ENCODE measurements at regions not wholly inside any gene's neighbourhood (a gene's known extent, or its start where the extent isn't known, plus 50 kb on each side); places are given as distances from the start of the nearest gene placed in this dataset.
"Not testable (repeated sequence)": the region's sequence is repeated elsewhere in the genome, so short reads cannot be mapped to it uniquely, and the experiment has no call there.

DNA sequence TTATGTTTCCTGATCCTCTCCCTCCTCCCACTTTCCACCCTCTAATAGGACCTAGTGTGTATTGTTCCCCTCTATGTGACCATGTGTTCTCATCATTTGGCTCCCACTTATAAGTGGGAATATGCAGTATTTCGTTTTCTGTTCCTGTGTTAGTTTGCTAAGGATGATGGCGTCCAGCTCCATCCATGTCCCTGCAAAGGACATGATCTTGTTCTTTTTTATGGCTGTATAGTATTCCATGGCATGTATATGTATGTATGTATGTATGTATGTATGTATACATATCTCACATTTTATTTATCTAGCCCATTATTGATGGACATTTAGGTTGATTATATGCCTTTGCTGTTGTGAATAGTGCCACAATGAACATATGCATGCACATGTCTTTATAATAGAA is 188.7 kb downstream of the RFPL4B start:
- Histone ChIP-seq H3K9me3 (no peaks in the 10 kb centered on the region), H3K27me3 (no peaks in the 10 kb centered on the region), H3K27ac (no peak overlapping the region), H3K36me3 (no peaks in the 10 kb centered on the region), H3K4me3 (no peak overlapping the region), H3K4me1 (no peaks in the 10 kb centered on the region)
- no peak for DNase-seq
- TF ChIP-seq, protein P1, sequence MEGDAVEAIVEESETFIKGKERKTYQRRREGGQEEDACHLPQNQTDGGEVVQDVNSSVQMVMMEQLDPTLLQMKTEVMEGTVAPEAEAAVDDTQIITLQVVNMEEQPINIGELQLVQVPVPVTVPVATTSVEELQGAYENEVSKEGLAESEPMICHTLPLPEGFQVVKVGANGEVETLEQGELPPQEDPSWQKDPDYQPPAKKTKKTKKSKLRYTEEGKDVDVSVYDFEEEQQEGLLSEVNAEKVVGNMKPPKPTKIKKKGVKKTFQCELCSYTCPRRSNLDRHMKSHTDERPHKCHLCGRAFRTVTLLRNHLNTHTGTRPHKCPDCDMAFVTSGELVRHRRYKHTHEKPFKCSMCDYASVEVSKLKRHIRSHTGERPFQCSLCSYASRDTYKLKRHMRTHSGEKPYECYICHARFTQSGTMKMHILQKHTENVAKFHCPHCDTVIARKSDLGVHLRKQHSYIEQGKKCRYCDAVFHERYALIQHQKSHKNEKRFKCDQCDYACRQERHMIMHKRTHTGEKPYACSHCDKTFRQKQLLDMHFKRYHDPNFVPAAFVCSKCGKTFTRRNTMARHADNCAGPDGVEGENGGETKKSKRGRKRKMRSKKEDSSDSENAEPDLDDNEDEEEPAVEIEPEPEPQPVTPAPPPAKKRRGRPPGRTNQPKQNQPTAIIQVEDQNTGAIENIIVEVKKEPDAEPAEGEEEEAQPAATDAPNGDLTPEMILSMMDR (IDR thresholded peaks at IDR 0.05) = no peak
- intact Hi-C loops (cut with DNase I; ENCODE audit: low total_unique reads) = no loop called here

- H3K27ac ChIP-seq = no peak overlapping the region
- no peaks in the 10 kb centered on the region for H3K27me3 ChIP-seq
- no peak for DNase-seq
- H3K4me1 ChIP-seq = no peaks in the 10 kb centered on the region
- H3K4me3 ChIP-seq = no peak overlapping the region
- H3K9me3 ChIP-seq = peaks cover 0 to 7% (median 3%) of the 10 kb centered on the region in 3 donors
- no peaks in the 10 kb centered on the region for H3K36me3 ChIP-seq
- TF ChIP-seq, protein P1 (IDR thresholded peaks at IDR 0.05) = no peak
- intact Hi-C loops (cut with DNase I; ENCODE audit: low total_unique reads) = no loop called here
Observed at GRCh38 chr6:112539355-112539754, 192.2 kb downstream of the RFPL4B start.

GRCh38 chr6:112541847-112542246 is 194.7 kb downstream of the RFPL4B start:
- H3K36me3 ChIP-seq; H3K4me1 ChIP-seq; H3K27me3 ChIP-seq; H3K4me3 ChIP-seq; DNase-seq; intact Hi-C loops (cut with DNase I; ENCODE audit: low total_unique reads); H3K27ac ChIP-seq; H3K9me3 ChIP-seq: not testable (repeated sequence)

DNA sequence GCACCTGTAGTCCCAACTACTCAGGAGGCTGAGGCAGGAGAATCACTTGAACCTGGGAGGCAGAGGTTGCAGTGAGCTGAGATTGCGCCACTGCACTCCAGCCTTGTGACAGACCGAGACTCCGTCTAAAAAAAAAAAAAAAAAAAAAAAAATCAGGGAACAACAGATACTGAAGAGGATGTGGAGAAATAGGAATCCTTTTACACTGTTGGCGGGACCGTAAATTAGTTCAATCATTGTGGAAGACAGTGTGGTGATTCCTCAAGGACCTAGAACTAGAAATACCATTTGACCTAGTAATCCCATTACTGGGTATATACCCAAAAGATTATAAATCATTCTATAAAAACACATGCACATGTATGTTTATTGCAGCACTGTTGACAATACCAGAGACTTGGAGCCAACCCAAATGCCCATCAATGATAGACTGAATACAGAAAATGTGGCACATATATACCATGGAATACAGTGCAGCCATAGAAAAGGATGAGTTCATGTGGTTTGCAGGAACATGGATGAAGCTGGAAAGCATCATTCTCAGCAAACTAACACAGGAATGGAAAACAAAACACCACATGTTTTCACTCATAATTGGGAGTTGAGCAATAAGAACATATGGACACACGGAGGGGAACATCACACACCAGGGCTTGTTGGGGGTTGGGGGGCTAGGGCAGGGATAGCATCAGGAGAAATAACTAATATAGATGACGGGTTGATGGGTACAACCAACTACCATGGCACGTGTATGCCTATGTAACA is 200.4 kb downstream of the RFPL4B start:
- H3K27me3 ChIP-seq; H3K9me3 ChIP-seq; H3K4me3 ChIP-seq; intact Hi-C loops (cut with DNase I; ENCODE audit: low total_unique reads); DNase-seq; H3K4me1 ChIP-seq; H3K27ac ChIP-seq; H3K36me3 ChIP-seq: not testable (repeated sequence)

GRCh38 chr6:112549749-112550148 is 202.6 kb downstream of the RFPL4B start:
- H3K36me3 ChIP-seq = no peaks in the 10 kb centered on the region
- no peak overlapping the region for H3K27ac ChIP-seq
- intact Hi-C loops (cut with DNase I; ENCODE audit: low total_unique reads) = no loop called here
- H3K4me3 ChIP-seq = no peak overlapping the region
- no peak for DNase-seq
- no peaks in the 10 kb centered on the region for H3K27me3 ChIP-seq
- H3K9me3 ChIP-seq = no peaks in the 10 kb centered on the region
- TF ChIP-seq, protein P1 (IDR thresholded peaks at IDR 0.05) = no peak
- no peaks in the 10 kb centered on the region for H3K4me1 ChIP-seq

DNA sequence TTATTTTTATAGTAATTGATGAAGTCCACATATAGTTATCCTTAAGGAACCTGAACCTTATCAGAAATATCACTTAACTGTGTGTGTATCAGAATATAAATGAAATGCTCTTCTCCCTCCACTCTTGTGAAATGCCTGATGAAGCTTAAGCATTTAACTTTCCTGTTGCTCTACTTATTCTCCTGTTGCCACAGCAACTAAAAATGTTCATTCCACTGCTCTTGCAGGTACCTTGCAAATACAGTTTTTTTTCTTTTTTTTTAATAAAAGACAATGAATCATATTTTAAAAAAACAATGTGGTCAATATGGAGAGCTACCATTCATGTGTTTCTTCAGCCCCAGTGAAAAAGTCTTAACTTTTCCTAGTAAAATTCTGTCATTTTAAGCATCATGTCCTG is 210.3 kb downstream of the RFPL4B start:
- intact Hi-C loops (cut with DNase I; ENCODE audit: low total_unique reads) = no loop called here
- no peaks in the 10 kb centered on the region for H3K27me3 ChIP-seq

More for the DNA sequence above, 210.3 kb downstream of the RFPL4B start:
- Histone ChIP-seq H3K36me3 (no peaks in the 10 kb centered on the region), H3K9me3 (no peaks in the 10 kb centered on the region), H3K4me1 (peaks cover 0 to 3% (median under 1%) of the 10 kb centered on the region in 4 donors), H3K4me3 (no peak overlapping the region), H3K27ac (no peak overlapping the region)
- DNase-seq = no peak
- TF ChIP-seq, protein P1 (IDR thresholded peaks at IDR 0.05) = no peak

Measured in tibial artery (tissue), 4 donors.